GM12864 (cell line): ENCODE measurements at regions not wholly inside any gene's neighbourhood (a gene's known extent, or its start where the extent isn't known, plus 50 kb on each side); places are given as distances from the start of the nearest gene placed in this dataset.

Source experiments
- DNase-seq: peaks from one replicate; pipeline ENCODE4 v3.0.0-alpha.2; 2011; ENCODE audit warnings: low read depth
- H3K4me3 ChIP-seq: 2 replicates; pipeline ENCODE4 v1.5.1; 2011; ENCODE audit warnings: mild to moderate bottlenecking, low read depth, low read length, control low read depth
- TF ChIP-seq, protein P1 (sequence below): IDR thresholded peaks from 2 replicates; pipeline ENCODE4 v1.5.1; 2011; ENCODE audit warnings: low read depth, mild to moderate bottlenecking, moderate library complexity, low read length, control low read depth, inconsistent platforms; ENCODE audit errors: missing control alignments

DNA sequence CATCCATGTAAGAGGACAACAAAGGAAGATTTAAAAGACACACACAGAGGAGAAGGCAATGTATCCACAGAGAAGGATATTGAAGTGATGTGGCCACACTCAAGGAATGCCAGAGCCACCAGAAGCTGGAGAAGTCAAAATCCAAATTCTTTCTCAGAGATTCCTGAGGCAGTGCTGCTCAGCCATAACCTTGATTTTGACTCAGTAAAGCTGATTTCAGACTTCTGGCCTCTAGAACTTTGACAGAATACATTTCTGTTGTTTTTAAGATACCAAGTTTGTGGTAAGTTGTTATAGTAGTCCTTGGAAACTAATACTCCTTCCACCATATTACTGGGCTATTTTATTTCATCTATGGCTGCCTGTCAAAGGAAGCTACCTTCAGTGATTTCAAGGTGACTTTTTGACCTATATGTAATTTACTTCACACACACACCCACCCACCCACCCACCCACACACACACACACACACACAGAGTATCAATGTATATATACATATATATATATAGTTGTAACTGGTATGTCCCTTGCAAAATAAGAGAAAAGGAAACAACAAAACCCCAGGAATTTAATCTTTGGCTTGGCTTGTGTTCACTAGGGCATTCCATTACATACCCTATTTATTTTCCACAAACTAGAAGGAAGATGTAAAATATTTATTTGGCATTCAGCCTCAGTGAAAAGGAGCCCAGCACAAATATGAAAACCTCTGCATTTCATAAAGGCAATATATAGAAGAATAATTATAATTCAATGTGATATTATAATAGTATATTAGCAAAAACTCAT, 142.1 kb upstream of the PTGFR start:
- DNase-seq = no peak

DNA sequence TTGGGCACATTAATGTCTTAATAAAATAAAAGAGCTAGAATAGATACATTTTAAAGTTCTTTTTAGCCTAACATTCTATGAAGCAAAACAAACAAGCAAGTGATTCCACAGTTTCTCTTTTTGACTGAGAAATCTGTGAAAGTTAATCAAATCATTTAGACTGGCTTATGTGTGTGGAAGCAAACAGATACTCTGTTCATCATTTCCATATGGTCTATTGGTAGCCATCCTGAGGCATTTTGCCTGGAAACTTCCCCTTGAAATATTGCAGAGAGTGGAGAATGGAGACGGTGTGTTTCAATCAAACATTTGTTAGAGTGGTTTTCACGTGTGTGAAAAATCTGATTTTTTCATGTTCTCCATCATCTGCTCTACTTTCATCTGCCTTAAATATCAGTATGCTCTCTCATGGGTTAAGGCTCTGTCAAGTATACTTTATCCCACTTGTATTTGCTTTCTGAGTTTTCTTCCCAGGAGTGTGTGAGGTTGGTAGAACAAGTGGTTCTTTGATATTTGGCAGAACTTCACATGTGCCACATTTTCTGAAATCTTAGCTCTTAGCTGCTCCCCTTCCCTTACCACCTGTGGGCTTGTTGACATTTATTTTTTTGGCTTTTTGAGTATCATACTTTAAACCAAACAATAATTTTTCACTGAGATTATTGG, 139.1 kb upstream of the PTGFR start:
- TF ChIP-seq, protein P1, sequence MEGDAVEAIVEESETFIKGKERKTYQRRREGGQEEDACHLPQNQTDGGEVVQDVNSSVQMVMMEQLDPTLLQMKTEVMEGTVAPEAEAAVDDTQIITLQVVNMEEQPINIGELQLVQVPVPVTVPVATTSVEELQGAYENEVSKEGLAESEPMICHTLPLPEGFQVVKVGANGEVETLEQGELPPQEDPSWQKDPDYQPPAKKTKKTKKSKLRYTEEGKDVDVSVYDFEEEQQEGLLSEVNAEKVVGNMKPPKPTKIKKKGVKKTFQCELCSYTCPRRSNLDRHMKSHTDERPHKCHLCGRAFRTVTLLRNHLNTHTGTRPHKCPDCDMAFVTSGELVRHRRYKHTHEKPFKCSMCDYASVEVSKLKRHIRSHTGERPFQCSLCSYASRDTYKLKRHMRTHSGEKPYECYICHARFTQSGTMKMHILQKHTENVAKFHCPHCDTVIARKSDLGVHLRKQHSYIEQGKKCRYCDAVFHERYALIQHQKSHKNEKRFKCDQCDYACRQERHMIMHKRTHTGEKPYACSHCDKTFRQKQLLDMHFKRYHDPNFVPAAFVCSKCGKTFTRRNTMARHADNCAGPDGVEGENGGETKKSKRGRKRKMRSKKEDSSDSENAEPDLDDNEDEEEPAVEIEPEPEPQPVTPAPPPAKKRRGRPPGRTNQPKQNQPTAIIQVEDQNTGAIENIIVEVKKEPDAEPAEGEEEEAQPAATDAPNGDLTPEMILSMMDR = no peak
- no peak overlapping the region for H3K4me3 ChIP-seq
- no peak for DNase-seq

More for the DNA sequence above, 142.1 kb upstream of the PTGFR start:
- TF ChIP-seq, protein P1 = no peak
- H3K4me3 ChIP-seq = no peak overlapping the region

DNA sequence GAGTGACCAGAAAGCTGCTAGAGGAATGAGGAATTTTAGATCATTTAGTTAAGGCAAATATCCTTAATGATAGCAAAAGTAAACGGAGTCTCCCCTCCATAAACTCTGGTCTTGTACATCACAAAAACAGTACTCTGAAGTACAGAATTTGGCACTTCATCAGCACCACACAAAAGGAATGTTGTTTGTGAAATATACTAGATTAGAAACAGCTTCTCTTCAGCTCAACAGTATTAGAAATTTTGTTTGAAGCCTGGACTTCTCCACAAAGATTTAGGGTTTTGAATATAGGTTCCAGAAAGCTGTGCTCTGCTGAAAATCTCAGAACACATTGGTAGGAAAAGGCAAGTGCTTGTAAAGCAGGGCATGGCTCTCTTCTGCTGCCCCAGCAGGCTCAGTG, 135.1 kb upstream of the PTGFR start:
- no peak for DNase-seq
- H3K4me3 ChIP-seq = no peak overlapping the region
- TF ChIP-seq, protein P1 = no peak

DNA sequence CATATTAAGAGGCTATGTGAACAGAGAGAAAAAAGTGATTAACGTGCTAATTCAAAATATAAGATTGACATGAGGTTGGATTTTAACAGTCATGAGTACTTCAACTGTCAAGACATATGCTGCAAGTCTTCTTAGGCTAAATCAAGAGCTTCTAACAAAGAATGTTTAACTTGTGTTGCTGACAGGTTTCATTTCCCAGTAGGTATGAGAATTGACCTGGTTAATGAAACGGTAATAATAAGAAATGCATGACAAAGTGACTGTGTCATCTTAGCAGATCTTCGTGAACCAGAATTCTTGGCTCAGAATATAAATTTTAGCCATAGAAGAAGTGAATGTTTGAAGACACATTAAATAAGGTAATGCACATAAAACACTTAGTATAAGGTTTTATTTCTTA, 132.6 kb upstream of the PTGFR start:
- DNase-seq = no peak
- TF ChIP-seq, protein P1 = no peak
- no peak overlapping the region for H3K4me3 ChIP-seq

DNA sequence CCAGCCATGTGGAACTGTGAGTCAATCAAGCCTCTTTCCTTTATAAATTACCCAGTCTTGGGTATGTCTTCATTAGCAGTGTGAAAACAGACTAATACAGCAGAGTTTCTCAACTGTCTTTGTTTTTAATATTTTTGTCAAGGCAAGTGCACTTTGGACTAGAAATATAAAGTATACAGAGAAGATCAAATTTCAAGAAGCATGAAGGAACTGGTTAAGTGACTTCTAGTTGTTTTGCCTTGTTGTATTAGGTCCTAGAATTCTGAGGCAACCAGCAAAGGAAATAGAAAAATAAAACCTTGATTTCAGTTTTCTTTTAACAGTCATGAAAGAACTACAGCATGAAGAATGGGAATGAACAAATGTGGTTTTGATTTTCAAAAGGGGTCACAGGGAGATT, 131.1 kb upstream of the PTGFR start:
- TF ChIP-seq, protein P1 = no peak
- DNase-seq = no peak
- H3K4me3 ChIP-seq = no peak overlapping the region

DNA sequence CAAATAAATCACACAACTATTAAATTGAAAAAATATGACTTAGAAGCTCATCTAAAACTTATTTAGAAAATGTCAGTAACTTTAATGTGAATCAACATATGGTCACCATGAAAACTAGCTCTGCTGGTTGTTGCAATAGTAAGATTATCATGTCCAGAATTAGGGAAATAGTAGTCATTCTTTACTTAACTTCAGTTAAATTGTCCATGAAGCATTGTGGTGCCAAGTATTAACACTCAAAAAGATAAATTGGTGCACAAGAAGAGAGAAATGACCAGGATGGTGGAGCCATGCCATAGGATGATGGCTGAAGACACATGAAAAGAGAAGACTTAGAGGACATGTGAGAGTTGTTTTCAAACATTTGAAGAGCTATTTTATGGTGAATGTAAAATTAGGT, 130.2 kb upstream of the PTGFR start:
- no peak overlapping the region for H3K4me3 ChIP-seq
- DNase-seq = no peak

More for the DNA sequence above, 130.2 kb upstream of the PTGFR start:
- TF ChIP-seq, protein P1 = no peak
